Right renal pelvis (tissue), 4 donors: ENCODE measurements at regions not wholly inside any gene's neighbourhood (a gene's known extent, or its start where the extent isn't known, plus 50 kb on each side); places are given as distances from the start of the nearest gene placed in this dataset.
"Not testable (repeated sequence)": the region's sequence is repeated elsewhere in the genome, so short reads cannot be mapped to it uniquely, and the experiment has no call there.

Experiments
- DNase-seq, 4 donors: peaks; one replicate each; pipeline ENCODE4 v3.0.0-alpha.2; 2013; ENCODE audit warnings: low read depth in 4 of 4, low spot score in 3 of 4, missing footprints in 1 of 4

GRCh38 chr2:160628020-160628637, 134.5 kb upstream of the RBMS1 start:
- DNase-seq, result not testable (repeated sequence)

GRCh38 chr2:160628811-160629210, 135.2 kb upstream of the RBMS1 start:
- no peak for DNase-seq

GRCh38 chr2:160630801-160631590, 137.4 kb upstream of the RBMS1 start:
- DNase-seq, result no peak

GRCh38 chr2:160632084-160632975, 138.7 kb upstream of the RBMS1 start:
- no peak for DNase-seq

- no peak for DNase-seq
Measured at GRCh38 chr2:160634436-160634835, 140.8 kb upstream of the RBMS1 start.

- no peak for DNase-seq
Measured at GRCh38 chr2:160635488-160635887, 141.9 kb upstream of the RBMS1 start.

- no peak for DNase-seq
Measured at GRCh38 chr2:160639472-160639871, 145.9 kb upstream of the RBMS1 start.

- no peak for DNase-seq
Measured at GRCh38 chr2:160646684-160647444, 153.3 kb upstream of the RBMS1 start.

GRCh38 chr2:160647967-160648685, 154.5 kb upstream of the RBMS1 start:
- no peak for DNase-seq

GRCh38 chr2:160649698-160650097, 156.1 kb upstream of the RBMS1 start:
- no peak for DNase-seq

- no peak for DNase-seq
Measured at GRCh38 chr2:160650196-160651118, 156.8 kb upstream of the RBMS1 start.

- no peak for DNase-seq
Measured at GRCh38 chr2:160651416-160652200, 158.0 kb upstream of the RBMS1 start.

GRCh38 chr2:160652236-160652635, 158.6 kb upstream of the RBMS1 start:
- DNase-seq, result no peak

- DNase-seq, result no peak
Measured at GRCh38 chr2:160657196-160657595, 163.6 kb upstream of the RBMS1 start.

- DNase-seq, result no peak
Measured at GRCh38 chr2:160658851-160659250, 165.2 kb upstream of the RBMS1 start.

GRCh38 chr2:160660741-160661140, 167.1 kb upstream of the RBMS1 start:
- DNase-seq, result no peak

GRCh38 chr2:160664603-160665140, 171.1 kb upstream of the RBMS1 start:
- no peak for DNase-seq
